KMS-11 (cell line): ENCODE measurements at regions not wholly inside any gene's neighbourhood (a gene's known extent, or its start where the extent isn't known, plus 50 kb on each side); places are given as distances from the start of the nearest gene placed in this dataset.

Source experiments
- H2AFZ ChIP-seq: fragments of 200-600 bp; sonication (generic); 2 replicates; pipeline ENCODE4 v1.6.1; 2016; ENCODE audit warnings: antibody characterized with exemption, mixed run types, low read depth
- H3K27ac ChIP-seq: fragments of 200-600 bp; sonication (generic); 2 replicates; pipeline ENCODE4 v1.6.1; 2016; ENCODE audit warnings: mild to moderate bottlenecking, mixed run types
- H3K27me3 ChIP-seq: fragments of 200-600 bp; sonication (generic); 2 replicates; pipeline ENCODE4 v1.6.1; 2017; ENCODE audit warnings: mild to moderate bottlenecking, low read depth, mixed run types, moderate library complexity; ENCODE audit not compliant: insufficient read depth
- H3K36me3 ChIP-seq: fragments of 200-600 bp; sonication (generic); 2 replicates; pipeline ENCODE4 v1.6.1; 2017; ENCODE audit warnings: mild to moderate bottlenecking, mixed run types; ENCODE audit not compliant: insufficient read depth
- H3K4me1 ChIP-seq: fragments of 200-600 bp; sonication (generic); 2 replicates; pipeline ENCODE4 v1.6.1; 2016; ENCODE audit warnings: mild to moderate bottlenecking, low read depth, mixed run types; ENCODE audit not compliant: poor library complexity, severe bottlenecking
- H3K4me2 ChIP-seq: fragments of 200-600 bp; sonication (generic); 2 replicates; pipeline ENCODE4 v1.7.0; 2016; ENCODE audit warnings: mild to moderate bottlenecking, mixed run types
- H3K4me3 ChIP-seq: fragments of 200-600 bp; sonication (generic); IDR thresholded peaks from 2 replicates; pipeline ENCODE4 v1.6.1; 2017; ENCODE audit warnings: low read depth, low read length, mixed read lengths; ENCODE audit not compliant: insufficient read depth
- H3K79me2 ChIP-seq: fragments of 200-600 bp; sonication (generic); 2 replicates; pipeline ENCODE4 v1.6.1; 2016; ENCODE audit warnings: low read depth, mixed run types; ENCODE audit not compliant: insufficient read depth
- H3K9ac ChIP-seq: fragments of 200-600 bp; sonication (generic); 2 replicates; pipeline ENCODE4 v1.6.1; 2016; ENCODE audit warnings: mild to moderate bottlenecking, mixed run types
- H4K20me1 ChIP-seq: fragments of 200-600 bp; sonication (generic); 2 replicates; pipeline ENCODE4 v1.6.1; 2016; ENCODE audit warnings: mild to moderate bottlenecking, mixed run types; ENCODE audit not compliant: insufficient read depth
- TF ChIP-seq, protein P1 (sequence below): fragments of 200-600 bp; sonication (generic); conservative IDR thresholded peaks from 2 replicates; pipeline ENCODE4 v1.6.1; 2017; ENCODE audit warnings: low read depth, mild to moderate bottlenecking, antibody characterized with exemption, low read length, moderate library complexity, mixed read lengths

DNA sequence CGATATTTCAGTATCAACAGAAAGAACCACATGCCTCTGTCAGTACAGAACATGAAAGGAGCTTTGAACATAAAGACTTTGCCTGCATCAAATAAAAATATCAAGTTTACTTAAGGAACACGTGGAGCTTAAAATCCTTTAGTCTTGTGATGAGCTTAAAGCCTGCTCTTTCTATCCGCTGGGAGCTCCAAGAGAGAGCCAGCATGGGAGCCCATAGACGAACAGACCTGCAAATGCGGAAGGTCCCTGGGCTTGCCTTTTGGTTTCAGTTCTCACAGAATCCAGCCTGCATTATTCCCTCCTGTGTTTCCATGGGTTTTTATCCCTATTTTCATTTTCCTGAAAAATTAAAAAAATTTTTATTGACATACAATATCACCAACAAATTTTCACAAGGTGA, 530.6 kb upstream of the RGMA start:
- Histone ChIP-seq H3K4me3 (no peak overlapping the region), H3K27me3 (no peaks in the 10 kb centered on the region), H3K79me2 (no peaks in the 10 kb centered on the region), H3K36me3 (no peaks in the 10 kb centered on the region), H2AFZ (no peak overlapping the region), H4K20me1 (no peaks in the 10 kb centered on the region), H3K4me1 (no peaks in the 10 kb centered on the region), H3K4me2 (no peak overlapping the region), H3K9ac (no peak overlapping the region), H3K27ac (no peak overlapping the region)
- TF ChIP-seq, protein P1, sequence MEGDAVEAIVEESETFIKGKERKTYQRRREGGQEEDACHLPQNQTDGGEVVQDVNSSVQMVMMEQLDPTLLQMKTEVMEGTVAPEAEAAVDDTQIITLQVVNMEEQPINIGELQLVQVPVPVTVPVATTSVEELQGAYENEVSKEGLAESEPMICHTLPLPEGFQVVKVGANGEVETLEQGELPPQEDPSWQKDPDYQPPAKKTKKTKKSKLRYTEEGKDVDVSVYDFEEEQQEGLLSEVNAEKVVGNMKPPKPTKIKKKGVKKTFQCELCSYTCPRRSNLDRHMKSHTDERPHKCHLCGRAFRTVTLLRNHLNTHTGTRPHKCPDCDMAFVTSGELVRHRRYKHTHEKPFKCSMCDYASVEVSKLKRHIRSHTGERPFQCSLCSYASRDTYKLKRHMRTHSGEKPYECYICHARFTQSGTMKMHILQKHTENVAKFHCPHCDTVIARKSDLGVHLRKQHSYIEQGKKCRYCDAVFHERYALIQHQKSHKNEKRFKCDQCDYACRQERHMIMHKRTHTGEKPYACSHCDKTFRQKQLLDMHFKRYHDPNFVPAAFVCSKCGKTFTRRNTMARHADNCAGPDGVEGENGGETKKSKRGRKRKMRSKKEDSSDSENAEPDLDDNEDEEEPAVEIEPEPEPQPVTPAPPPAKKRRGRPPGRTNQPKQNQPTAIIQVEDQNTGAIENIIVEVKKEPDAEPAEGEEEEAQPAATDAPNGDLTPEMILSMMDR, result no peak

DNA sequence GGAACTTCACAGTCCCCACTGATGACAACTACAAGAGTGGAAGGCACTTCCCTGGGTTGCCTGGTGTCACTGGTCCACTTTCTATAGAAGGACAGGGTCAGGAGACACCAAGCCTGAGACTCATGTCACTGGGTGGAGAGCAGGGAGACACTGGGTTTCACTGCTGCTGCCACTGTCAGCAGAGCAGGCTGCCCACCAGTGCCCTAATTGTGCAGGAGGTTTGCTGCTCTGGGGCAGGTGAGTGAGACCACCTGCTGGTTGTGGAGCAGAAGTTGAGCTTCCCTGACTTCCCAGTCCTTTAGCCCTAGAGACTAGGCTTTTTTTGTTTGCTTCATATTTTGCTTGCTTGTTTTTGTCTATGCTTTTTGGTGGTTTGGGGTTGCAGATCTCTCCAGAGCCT, 528.4 kb upstream of the RGMA start:
- H3K4me1 ChIP-seq, result no peaks in the 10 kb centered on the region
- no peaks in the 10 kb centered on the region for H3K27me3 ChIP-seq
- no peak overlapping the region for H2AFZ ChIP-seq
- H4K20me1 ChIP-seq, result no peaks in the 10 kb centered on the region
- H3K79me2 ChIP-seq, result no peaks in the 10 kb centered on the region
- no peak overlapping the region for H3K9ac ChIP-seq
- TF ChIP-seq, protein P1, result no peak
- no peak overlapping the region for H3K27ac ChIP-seq
- no peak overlapping the region for H3K4me2 ChIP-seq
- H3K4me3 ChIP-seq, result no peak overlapping the region
- no peaks in the 10 kb centered on the region for H3K36me3 ChIP-seq

DNA sequence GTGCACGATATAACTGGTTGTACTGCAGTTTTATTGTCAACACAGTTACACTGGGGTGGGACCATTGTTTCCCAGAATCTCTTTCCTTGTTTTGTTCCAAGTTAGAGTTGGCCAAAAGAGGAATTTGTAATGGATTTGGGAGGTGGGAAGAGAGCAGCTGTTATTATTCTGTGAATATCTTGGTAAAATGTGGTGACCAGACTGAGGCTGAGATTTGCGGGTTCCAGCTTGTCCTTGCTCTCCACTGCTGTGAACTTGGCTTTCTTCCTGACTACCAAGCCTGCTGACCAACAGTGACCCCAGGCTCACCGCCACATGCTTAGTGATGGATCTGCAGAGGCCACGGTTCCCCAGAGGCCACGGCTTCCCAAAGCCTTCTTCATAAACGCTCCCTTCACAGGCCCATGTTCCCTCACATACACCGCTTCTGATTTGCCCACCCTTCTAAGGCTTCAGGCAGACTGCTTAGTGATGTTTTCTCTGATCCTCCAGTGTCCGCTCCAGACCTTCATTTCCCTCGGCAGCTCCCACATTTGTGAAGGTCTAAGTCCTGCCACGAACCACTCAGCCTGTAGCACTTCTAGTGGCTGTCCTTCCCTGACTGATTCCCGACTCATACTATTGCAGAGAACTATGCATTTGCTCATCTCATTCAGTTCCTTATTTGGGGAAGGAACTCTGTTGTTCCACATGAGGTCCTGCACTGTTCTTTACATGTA, 525.5 kb upstream of the RGMA start:
- H3K27me3 ChIP-seq, result no peaks in the 10 kb centered on the region
- no peaks in the 10 kb centered on the region for H3K36me3 ChIP-seq
- H4K20me1 ChIP-seq, result no peaks in the 10 kb centered on the region
- no peaks in the 10 kb centered on the region for H3K4me1 ChIP-seq
- no peak overlapping the region for H2AFZ ChIP-seq
- H3K9ac ChIP-seq, result no peak overlapping the region
- no peak overlapping the region for H3K27ac ChIP-seq
- TF ChIP-seq, protein P1, result no peak
- no peak overlapping the region for H3K4me3 ChIP-seq
- H3K79me2 ChIP-seq, result no peaks in the 10 kb centered on the region
- H3K4me2 ChIP-seq, result no peak overlapping the region

DNA sequence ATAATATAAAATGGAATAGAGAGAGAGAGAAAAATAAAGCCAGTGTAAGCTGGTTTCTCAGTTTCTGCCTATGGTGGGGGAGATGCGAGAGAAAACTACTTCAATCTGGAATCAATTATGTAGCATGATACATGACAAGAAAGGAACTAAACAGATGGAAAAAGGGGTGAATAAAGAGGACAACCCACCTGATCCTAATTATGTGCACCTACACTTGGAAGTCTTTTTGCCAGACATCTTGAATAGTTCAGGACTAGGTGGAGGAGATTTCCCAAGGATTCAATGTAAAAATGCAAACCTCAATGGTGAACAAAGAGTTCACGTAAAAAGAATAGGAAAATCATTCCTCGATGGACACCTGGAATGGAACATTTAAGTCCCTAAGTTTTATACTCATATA, 524.4 kb upstream of the RGMA start:
- Histone ChIP-seq H3K27ac (no peak overlapping the region), H2AFZ (no peak overlapping the region), H3K27me3 (no peaks in the 10 kb centered on the region), H3K9ac (no peak overlapping the region), H3K4me3 (no peak overlapping the region), H4K20me1 (no peaks in the 10 kb centered on the region), H3K4me1 (no peaks in the 10 kb centered on the region), H3K79me2 (no peaks in the 10 kb centered on the region), H3K4me2 (no peak overlapping the region), H3K36me3 (no peaks in the 10 kb centered on the region)
- TF ChIP-seq, protein P1, result no peak
